Sciatic nerve (tissue), 2 donors: ENCODE measurements at regions not wholly inside any gene's neighbourhood (a gene's known extent, or its start where the extent isn't known, plus 50 kb on each side); places are given as distances from the start of the nearest gene placed in this dataset.

Source experiments
- ATAC-seq: fragments of 200-7000 bp; cut with Tn5 transposase; one replicate; pipeline ENCODE4 v1.9.1; 2020; ENCODE audit warnings: mild to moderate bottlenecking, moderate library complexity
- DNase-seq: peaks from one replicate; pipeline ENCODE4 v3.0.0-alpha.2; 2020; ENCODE audit warnings: low spot score
- intact Hi-C: fragments of 100-400 bp; cut with DNase I; formaldehyde crosslinking; loops from one replicate; pipeline ENCODE4 v1.14.2; 2022
- donor health status: DM: no; HTN: no; CAD: no.
- donor health status: DM: no; HTN: no; CAD: no.

GRCh38 chr3:3589715-3590130, 209.5 kb upstream of the LRRN1 start:
- DNase-seq (no peak), ATAC-seq (no peak)
- intact Hi-C loops, result no loop called here

DNA sequence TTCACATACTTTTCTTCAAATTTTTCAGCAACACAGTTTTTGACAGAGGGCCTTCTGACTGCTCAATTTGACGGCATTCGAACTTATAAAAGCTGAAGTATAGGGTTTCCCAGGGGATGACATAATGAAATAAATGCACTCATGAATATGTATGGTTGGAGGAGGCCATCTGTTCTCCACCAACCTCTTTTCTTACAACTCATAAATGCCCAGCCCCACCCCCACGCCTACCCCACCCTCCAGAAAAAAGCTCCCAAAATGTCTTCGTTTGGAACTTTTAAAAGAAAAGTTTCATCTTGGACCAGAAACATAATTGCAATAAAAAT, 211.6 kb upstream of the LRRN1 start:
- intact Hi-C loops, result no loop called here
- no peak for ATAC-seq

GRCh38 chr3:3586843-3587646, 212.2 kb upstream of the LRRN1 start:
- no peak for DNase-seq
- peak; percentile 81 for ATAC-seq
- intact Hi-C loops, result no loop called here

More for the DNA sequence above, 211.6 kb upstream of the LRRN1 start:
- no peak for DNase-seq

DNA sequence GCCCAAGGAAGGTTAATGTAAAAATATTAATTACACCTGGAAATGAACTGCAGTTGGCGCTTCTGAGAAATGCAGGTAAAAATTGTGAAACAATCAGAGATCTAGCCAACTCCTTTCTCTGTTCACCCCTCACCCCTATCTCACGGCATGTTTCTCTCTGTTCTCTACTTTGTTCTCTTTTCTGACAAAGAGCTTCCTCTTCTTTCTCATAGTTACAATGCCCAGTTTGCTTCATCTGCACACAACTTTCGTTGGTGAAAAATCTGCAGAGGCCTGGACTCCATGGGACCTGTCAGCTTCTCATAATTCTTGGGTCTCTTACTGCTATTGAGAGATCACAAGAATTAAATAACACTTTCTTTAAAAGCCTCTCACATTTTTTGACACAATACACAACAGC, 212.9 kb upstream of the LRRN1 start:
- intact Hi-C loops, result no loop called here
- no peak for ATAC-seq
- no peak for DNase-seq

- ATAC-seq (no peak), DNase-seq (no peak)
- intact Hi-C loops, result no loop called here
Measured at GRCh38 chr3:3579658-3580057, 219.6 kb upstream of the LRRN1 start.

DNA sequence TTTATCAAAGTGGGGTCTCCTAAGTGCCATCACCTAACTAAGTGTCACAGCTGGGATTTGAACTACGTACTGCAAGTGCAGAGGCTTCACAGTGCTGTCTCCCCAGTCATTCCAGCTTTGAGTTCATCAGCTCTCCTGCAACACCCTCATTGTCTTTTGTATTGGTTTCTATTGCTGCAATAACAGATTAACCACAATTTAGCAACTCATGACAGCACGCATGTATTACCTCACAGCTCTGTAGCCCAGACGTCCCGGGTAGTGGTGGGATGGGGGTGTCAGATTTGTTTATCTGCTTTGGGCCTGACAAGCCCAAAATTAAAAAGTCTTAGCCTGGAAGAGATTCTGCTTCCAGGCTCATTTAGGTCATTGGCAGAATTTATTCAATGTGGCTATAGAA, 220.5 kb upstream of the LRRN1 start:
- intact Hi-C loops, result no loop called here
- no peak for DNase-seq
- ATAC-seq, result no peak

DNA sequence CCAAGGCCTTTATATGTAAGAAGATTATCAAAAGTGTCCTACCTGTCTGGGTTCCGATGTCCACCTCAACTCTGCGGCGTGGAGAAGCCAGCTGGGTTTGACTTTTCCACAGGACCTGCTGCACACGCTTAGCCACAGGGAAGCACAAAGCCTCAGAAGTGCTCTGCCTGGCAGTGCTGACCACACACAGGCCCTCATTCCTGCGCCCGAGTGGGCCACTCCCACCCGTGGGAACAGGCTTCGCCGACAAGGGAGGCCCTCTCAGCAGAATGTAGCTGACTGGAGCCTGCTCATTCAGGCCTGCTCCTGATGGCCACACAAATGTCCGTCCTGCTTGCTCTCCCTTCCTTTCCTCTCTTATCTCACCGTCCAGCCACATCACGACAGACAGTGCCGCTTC, 221.4 kb upstream of the LRRN1 start:
- intact Hi-C loops, result no loop called here
- ATAC-seq, result no peak
- no peak for DNase-seq

- DNase-seq (no peak), ATAC-seq (no peak)
- intact Hi-C loops, result no loop called here
Measured at GRCh38 chr3:3573341-3573740, 225.9 kb upstream of the LRRN1 start.

GRCh38 chr3:3560591-3561311, 238.5 kb upstream of the LRRN1 start:
- ATAC-seq, result no peak
- intact Hi-C loops, result no loop called here
- no peak for DNase-seq

DNA sequence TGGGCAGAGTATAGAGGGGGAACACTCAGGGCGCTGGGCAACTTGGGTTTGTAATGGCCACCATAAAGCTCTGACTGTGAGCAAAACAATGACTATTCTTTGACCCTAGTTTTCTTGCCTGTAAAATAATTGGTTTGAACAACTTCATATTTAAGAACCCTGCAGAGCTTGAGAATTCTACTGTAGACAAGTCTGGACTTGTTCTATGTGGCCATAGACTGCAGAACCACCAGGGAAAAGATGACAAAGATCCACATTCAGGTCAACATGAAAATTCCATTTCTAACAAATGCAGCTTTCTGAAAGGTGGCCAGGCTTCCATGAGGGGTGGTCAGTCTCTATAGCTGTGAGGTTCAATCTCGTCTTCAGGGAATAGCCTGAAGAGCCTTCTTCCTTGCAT, 239.4 kb upstream of the LRRN1 start:
- ATAC-seq (no peak), DNase-seq (no peak)
- intact Hi-C loops, result no loop called here

GRCh38 chr3:3556078-3556477, 243.2 kb upstream of the LRRN1 start:
- intact Hi-C loops, result no loop called here

DNA sequence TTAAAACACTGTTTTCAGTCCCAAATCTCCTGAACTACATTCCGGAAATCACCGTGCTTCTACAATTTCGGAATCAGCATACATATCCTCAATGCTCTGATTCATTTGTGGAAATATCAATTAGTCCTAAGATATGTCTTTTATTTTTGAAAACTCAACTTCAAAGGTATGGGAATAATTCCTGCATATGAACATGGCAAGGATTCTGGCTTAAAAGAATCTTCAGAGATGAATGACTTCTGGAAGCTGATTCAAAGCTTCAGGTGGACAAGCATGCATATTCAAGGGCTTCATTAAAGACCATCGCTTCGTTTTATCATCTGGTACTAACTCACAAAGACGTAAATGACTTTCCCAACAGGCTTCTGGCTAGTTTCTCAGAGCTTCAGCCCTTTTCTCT, 246.0 kb upstream of the LRRN1 start:
- no peak for ATAC-seq
- intact Hi-C loops, result no loop called here
- no peak for DNase-seq

More at GRCh38 chr3:3556078-3556477, 243.2 kb upstream of the LRRN1 start:
- ATAC-seq (no peak), DNase-seq (no peak)

- no peak for DNase-seq
- intact Hi-C loops, result no loop called here
- ATAC-seq, result no peak
Measured at GRCh38 chr3:3552761-3553160, 246.5 kb upstream of the LRRN1 start.

DNA sequence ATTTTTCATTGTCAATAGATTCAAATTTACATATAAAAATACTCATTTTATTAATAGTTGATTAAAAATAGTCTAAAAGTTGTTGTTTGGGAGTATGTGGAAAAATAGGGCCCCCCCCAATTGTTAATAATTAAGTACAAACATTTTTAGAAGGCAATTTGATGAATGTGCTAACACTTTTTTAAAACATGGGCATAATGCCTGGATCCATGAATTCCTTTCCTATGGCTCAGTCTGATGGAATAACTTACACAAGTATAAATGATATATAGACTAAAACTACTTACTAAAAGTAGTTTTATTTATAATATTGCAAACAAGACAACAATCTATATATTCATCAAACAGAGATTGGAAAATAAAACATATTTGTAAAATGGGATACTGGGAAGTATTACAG, 247.2 kb upstream of the LRRN1 start:
- ATAC-seq (no peak), DNase-seq (no peak)
- intact Hi-C loops, result no loop called here

DNA sequence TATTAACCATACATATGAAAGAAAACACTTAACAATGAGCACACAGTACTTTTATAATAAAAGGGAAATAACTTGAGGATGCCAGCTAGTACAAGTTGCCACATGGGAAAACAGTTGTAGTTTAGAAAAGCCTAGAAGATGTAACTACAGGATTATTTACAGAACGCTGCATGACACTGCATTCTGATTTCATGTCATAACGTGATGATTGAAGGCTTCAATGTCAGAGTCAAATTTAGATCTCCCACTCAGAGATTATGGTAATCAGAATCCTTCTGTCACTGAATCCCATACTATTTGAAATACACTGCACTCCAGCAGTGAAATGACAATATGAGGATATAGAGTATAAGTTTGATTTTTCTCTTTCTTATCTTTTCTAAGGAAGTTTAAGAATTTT, 253.9 kb upstream of the LRRN1 start:
- no peak for ATAC-seq
- intact Hi-C loops, result loop anchor here (10.0 kb wide), 1 partner anchor 91 kb away; no protein-coding TSS in a partner anchor
- no peak for DNase-seq

DNA sequence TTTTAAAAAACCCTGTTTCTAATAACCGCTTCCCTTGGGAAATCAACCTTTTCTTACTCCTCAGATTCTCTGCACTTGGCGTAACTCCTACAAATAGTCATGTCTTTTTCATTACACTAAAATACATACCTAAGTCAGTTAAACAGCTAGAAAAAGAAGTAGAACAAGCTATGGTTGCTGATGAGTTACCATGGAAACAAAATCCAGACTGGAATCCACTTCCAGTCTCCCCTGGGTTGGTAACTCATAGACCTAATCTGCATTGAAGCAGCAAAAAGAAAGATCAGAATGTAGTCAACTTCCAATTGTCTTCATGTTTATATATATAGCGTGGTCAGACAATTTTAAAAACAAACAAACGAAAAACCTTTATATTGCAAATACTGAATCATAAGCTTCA, 260.8 kb upstream of the LRRN1 start:
- intact Hi-C loops, result no loop called here
- ATAC-seq (no peak), DNase-seq (no peak)

DNA sequence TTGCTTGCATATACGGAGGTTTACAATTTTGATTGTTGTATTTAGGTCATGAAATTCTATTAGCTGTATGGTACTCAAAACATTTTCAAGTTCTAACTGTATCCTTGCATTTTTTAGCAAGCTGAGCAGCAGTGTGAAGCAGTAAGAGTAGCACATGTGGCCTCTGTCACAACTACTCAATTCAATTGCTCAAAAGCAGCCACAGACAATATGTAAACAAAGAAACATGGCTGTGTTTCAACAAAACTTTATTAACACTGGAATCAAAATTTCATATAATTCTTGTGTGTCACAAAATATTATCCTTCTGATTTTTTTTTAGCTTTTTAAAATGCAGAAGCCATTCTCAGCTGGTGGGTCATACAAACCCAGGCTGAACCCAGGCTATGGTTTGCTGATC, 266.7 kb upstream of the LRRN1 start:
- ATAC-seq (no peak), DNase-seq (no peak)
- intact Hi-C loops, result no loop called here

GRCh38 chr3:3531476-3531875, 267.8 kb upstream of the LRRN1 start:
- no peak for ATAC-seq
- intact Hi-C loops, result no loop called here
- no peak for DNase-seq

DNA sequence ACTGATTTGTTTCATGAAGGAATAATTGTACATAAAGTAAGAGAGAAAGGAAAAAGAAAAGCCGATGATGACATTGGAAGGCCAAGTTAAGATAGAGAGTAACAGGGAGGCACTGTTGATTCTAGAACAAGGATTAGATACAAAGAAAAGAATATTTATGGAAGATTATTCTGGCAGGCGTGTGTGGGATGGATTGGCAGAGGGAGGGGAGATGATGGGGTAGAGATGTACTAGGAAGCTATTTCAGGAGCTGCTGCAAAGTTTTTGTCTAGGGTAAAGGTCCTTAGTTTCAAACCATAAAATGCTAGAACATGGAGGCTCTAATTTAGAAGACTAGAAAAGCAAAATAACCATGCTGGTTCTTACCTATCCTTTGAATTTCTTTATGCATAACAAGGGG, 280.0 kb upstream of the LRRN1 start:
- intact Hi-C loops, result no loop called here
- ATAC-seq, result no peak
- no peak for DNase-seq

GRCh38 chr3:3516996-3517395, 282.2 kb upstream of the LRRN1 start:
- ATAC-seq (no peak), DNase-seq (no peak)
- intact Hi-C loops, result no loop called here

GRCh38 chr3:3516384-3516783, 282.8 kb upstream of the LRRN1 start:
- ATAC-seq, result no peak
- DNase-seq, result no peak
- intact Hi-C loops, result no loop called here
